Neutrophil (primary cell): ENCODE measurements at regions not wholly inside any gene's neighbourhood (a gene's known extent, or its start where the extent isn't known, plus 50 kb on each side); places are given as distances from the start of the nearest gene placed in this dataset.

ENCODE experiments used
- H3K27ac ChIP-seq: fragments of 200-600 bp; sonication (generic); 2 replicates; pipeline ENCODE4 v1.5.1; 2016; ENCODE audit warnings: mild to moderate bottlenecking, moderate library complexity
- H3K27me3 ChIP-seq: fragments of 200-600 bp; sonication (generic); 2 replicates; pipeline ENCODE4 v1.6.0; 2016; ENCODE audit warnings: mild to moderate bottlenecking
- H3K36me3 ChIP-seq: fragments of 200-600 bp; sonication (generic); 2 replicates; pipeline ENCODE4 v1.5.1; 2017
- H3K4me1 ChIP-seq, 2 experiments: fragments of 200-600 bp in 1 of 2; sonication (generic) in 1 of 2; 1 replicate in 1 of 2; 2 replicates in 1 of 2; pipeline versions ENCODE4 v1.5.1 to v1.6.1; 2013 to 2016; ENCODE audit warnings: low read depth in 1 of 2, low read length in 1 of 2, mild to moderate bottlenecking in 1 of 2, moderate library complexity in 1 of 2; ENCODE audit not compliant: control insufficient read depth in 1 of 2, insufficient read depth in 1 of 2
- H3K4me3 ChIP-seq, 2 experiments: fragments of 200-600 bp in 1 of 2; sonication (generic) in 1 of 2; 1 replicate in 1 of 2; 2 replicates in 1 of 2; pipeline ENCODE4 v1.5.1; 2013 to 2016; ENCODE audit warnings: low read depth in 1 of 2, low read length in 1 of 2, mild to moderate bottlenecking in 1 of 2, moderate library complexity in 1 of 2
- H3K9me3 ChIP-seq: fragments of 200-600 bp; sonication (generic); 2 replicates; pipeline ENCODE4 v1.5.1; 2016
- CTCF ChIP-seq: fragments of 200-600 bp; sonication (generic); IDR thresholded peaks from 2 replicates; pipeline ENCODE4 v1.5.1; 2016; ENCODE audit warnings: antibody characterized with exemption

GRCh38 chr9:80552931-80553330, 981.2 kb downstream of the TLE4 start:
- Histone ChIP-seq H3K27ac (no peak overlapping the region), H3K36me3 (no peaks in the 10 kb centered on the region), H3K4me1 (no peaks in the 10 kb centered on the region), H3K9me3 (no peaks in the 10 kb centered on the region), H3K27me3 (no peaks in the 10 kb centered on the region), H3K4me3 (no peak overlapping the region)
- TF ChIP-seq CTCF: no peak

- Histone ChIP-seq H3K36me3 (no peaks in the 10 kb centered on the region), H3K4me1 (no peaks in the 10 kb centered on the region), H3K4me3 (no peak overlapping the region), H3K27me3 (no peaks in the 10 kb centered on the region), H3K27ac (no peak overlapping the region), H3K9me3 (no peaks in the 10 kb centered on the region)
- no peak for TF ChIP-seq CTCF
Observed at GRCh38 chr9:80550181-80550580, 978.4 kb downstream of the TLE4 start.

GRCh38 chr9:80547613-80548012, 975.8 kb downstream of the TLE4 start:
- H3K4me3 ChIP-seq: no peak overlapping the region
- no peaks in the 10 kb centered on the region for H3K9me3 ChIP-seq
- H3K4me1 ChIP-seq: no peaks in the 10 kb centered on the region
- no peak overlapping the region for H3K27ac ChIP-seq
- H3K27me3 ChIP-seq: no peaks in the 10 kb centered on the region
- no peaks in the 10 kb centered on the region for H3K36me3 ChIP-seq
- TF ChIP-seq CTCF: no peak

GRCh38 chr9:80540387-80540786, 968.6 kb downstream of the TLE4 start:
- H3K4me3 ChIP-seq: no peak overlapping the region
- no peaks in the 10 kb centered on the region for H3K27me3 ChIP-seq
- TF ChIP-seq CTCF: no peak
- no peaks in the 10 kb centered on the region for H3K36me3 ChIP-seq
- no peak overlapping the region for H3K27ac ChIP-seq
- no peaks in the 10 kb centered on the region for H3K9me3 ChIP-seq
- H3K4me1 ChIP-seq: no peaks in the 10 kb centered on the region

- Histone ChIP-seq H3K36me3 (no peaks in the 10 kb centered on the region), H3K4me1 (no peaks in the 10 kb centered on the region), H3K27ac (no peak overlapping the region), H3K4me3 (no peak overlapping the region), H3K9me3 (no peaks in the 10 kb centered on the region), H3K27me3 (no peaks in the 10 kb centered on the region)
- TF ChIP-seq CTCF: no peak
Observed at GRCh38 chr9:80538976-80539375, 967.2 kb downstream of the TLE4 start.

- TF ChIP-seq CTCF: no peak
- no peak overlapping the region for H3K4me3 ChIP-seq
- H3K27me3 ChIP-seq: no peaks in the 10 kb centered on the region
- H3K9me3 ChIP-seq: peaks cover 4% of the 10 kb centered on the region
- no peaks in the 10 kb centered on the region for H3K36me3 ChIP-seq
- no peaks in the 10 kb centered on the region for H3K4me1 ChIP-seq
- H3K27ac ChIP-seq: no peak overlapping the region
Observed at GRCh38 chr9:80522465-80522864, 950.7 kb downstream of the TLE4 start.
